ENCODE measurements at regions not wholly inside any gene's neighbourhood (a gene's known extent, or its start where the extent isn't known, plus 50 kb on each side); places are given as distances from the start of the nearest gene placed in this dataset.
A peak's percentile ranks its signal among the peaks of the same experiment; 100 is the strongest.

DNA sequence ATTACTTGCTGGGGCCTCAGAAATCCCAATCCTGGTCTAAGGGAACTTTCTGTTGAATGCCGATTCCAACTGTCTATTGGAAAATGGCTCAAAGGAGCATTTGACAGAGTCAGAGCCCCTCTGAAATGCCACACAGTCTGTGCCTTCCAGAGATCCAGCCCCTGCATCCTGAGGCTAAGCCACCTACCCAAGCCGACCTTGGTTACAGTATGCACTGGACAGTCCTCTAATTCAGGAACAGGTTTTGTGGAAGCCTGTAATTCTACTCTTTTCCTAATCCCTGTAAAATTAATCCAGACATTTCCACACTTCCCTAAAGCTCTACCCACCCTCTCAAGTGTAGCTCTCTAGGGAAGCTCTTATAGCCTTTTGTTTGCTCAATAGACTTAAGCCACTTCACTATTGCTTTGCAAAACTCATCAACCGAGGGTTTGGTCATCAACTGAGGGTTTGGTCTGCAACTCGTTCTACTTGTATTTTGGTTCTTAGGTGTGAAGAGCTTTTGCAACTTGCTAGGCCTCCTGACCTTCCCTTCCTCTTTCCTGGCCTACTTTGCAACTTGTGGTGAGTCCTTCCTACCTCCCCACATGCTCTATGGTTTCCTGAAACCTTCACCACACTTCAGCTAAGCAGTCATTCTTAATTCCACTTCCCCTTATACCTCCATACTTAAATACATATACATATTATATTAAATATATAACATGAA, 364.8 kb downstream of the SFMBT2 start:
- no peaks in the 10 kb centered on the region for H3K27me3 ChIP-seq
- TF ChIP-seq, protein P1, sequence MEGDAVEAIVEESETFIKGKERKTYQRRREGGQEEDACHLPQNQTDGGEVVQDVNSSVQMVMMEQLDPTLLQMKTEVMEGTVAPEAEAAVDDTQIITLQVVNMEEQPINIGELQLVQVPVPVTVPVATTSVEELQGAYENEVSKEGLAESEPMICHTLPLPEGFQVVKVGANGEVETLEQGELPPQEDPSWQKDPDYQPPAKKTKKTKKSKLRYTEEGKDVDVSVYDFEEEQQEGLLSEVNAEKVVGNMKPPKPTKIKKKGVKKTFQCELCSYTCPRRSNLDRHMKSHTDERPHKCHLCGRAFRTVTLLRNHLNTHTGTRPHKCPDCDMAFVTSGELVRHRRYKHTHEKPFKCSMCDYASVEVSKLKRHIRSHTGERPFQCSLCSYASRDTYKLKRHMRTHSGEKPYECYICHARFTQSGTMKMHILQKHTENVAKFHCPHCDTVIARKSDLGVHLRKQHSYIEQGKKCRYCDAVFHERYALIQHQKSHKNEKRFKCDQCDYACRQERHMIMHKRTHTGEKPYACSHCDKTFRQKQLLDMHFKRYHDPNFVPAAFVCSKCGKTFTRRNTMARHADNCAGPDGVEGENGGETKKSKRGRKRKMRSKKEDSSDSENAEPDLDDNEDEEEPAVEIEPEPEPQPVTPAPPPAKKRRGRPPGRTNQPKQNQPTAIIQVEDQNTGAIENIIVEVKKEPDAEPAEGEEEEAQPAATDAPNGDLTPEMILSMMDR (IDR thresholded peaks at IDR 0.05), result no peak
- no peak overlapping the region for H3K27ac ChIP-seq
- H3K9me3 ChIP-seq, result no peaks in the 10 kb centered on the region
- ATAC-seq (peak; percentile 93), DNase-seq (no peak)
- intact Hi-C loops (cut with DNase I), result no loop called here
- no peak overlapping the region for H3K4me3 ChIP-seq
- H3K4me1 ChIP-seq, result peaks cover 14% of the 10 kb centered on the region
- no peaks in the 10 kb centered on the region for H3K36me3 ChIP-seq

DNA sequence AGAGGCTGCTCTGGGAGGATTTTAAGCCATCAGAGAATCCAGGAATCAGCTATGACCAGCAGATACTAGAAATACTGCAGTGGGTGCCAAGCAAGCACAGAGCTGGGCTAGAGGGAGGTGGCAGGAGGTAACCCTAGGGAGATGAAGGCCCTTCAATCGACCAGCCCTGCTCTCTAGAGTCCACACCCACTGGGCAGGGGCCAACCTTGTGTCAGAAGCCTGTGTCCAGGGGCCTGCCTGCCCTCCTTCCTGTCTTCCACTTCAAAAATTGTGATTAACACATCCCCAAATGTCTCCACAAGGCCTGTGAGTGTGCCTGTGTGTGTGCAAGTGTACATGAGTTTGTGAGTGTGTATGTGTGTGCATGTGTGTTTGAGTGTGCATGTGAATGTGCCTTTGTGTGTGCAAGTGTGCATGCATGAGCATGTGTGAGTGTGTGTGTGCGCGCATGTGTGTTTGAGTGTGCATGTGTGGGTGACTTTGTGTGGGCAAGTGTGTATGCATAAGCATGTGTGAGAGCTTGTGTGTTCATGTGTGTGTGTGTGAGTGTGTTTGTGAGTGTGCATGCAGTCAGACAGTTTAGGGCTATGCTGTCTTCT, 367.7 kb downstream of the SFMBT2 start:
- Histone ChIP-seq H3K4me3 (no peak overlapping the region), H3K4me1 (peaks cover 14% of the 10 kb centered on the region), H3K27me3 (no peaks in the 10 kb centered on the region), H3K9me3 (no peaks in the 10 kb centered on the region), H3K27ac (no peak overlapping the region), H3K36me3 (no peaks in the 10 kb centered on the region)
- intact Hi-C loops (cut with DNase I), result no loop called here
- DNase-seq (no peak), ATAC-seq (peak; percentile 21)
- TF ChIP-seq, protein P1 (IDR thresholded peaks at IDR 0.05), result no peak

DNA sequence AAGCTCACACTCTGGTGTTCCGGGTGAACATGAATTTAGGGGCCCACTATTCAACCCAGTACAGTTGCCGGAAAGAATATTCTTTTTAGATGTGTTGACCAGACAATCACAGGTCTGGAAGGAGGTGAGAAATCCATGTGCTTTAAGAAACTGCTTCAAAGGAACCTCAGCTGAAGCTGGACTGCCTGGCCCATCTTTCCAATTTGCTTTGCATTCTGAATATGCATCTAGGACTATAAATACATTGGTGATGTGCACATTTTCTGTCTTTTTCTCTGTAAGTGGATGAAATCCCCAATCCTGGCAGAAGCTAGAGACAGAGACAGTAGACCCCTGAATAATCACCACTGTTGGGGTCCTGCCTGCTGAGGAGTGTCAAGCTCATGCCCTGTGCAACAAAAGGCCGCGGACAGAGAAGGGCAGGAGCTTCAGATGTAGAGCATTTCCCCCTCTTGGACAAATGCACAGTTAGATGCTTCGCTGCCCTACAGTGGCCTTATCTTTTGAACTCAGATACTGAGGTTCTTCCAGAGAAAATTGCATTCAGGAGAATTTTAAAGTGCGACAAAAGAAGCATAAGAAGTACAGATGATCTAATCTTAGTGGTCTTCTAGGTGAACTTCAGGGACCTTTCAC, 368.3 kb downstream of the SFMBT2 start:
- no peak for DNase-seq
- Histone ChIP-seq H3K9me3 (no peaks in the 10 kb centered on the region), H3K27me3 (no peaks in the 10 kb centered on the region), H3K27ac (no peak overlapping the region), H3K36me3 (no peaks in the 10 kb centered on the region), H3K4me1 (peaks cover 14% of the 10 kb centered on the region), H3K4me3 (no peak overlapping the region)
- intact Hi-C loops (cut with DNase I), result no loop called here
- ATAC-seq, result no peak
- TF ChIP-seq, protein P1 (IDR thresholded peaks at IDR 0.05), result no peak

DNA sequence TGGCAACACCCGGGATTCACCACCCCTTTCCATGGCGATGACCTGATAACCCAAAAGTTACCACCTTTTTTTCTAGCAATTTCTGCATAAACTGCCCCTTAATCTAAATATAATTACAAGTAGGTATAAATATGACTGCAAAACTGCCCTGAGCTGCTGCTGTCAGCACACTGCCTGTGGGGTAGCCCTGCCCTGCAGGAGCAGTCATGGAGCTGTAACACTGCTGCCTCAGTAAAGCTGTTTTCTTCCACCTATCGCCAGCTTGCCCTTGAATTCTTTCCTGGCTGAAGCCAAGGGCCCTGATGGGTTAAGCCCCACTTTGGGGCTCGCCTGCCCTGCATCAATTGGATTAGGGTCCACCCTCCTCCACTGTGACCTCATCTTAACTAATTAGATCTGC, 368.8 kb downstream of the SFMBT2 start:
- Histone ChIP-seq H3K36me3 (no peaks in the 10 kb centered on the region), H3K9me3 (no peaks in the 10 kb centered on the region), H3K4me1 (peaks cover 10% of the 10 kb centered on the region), H3K27ac (no peak overlapping the region), H3K4me3 (no peak overlapping the region), H3K27me3 (no peaks in the 10 kb centered on the region)
- DNase-seq, result no peak
- TF ChIP-seq, protein P1 (IDR thresholded peaks at IDR 0.05), result no peak
- intact Hi-C loops (cut with DNase I), result no loop called here
- no peak for ATAC-seq

DNA sequence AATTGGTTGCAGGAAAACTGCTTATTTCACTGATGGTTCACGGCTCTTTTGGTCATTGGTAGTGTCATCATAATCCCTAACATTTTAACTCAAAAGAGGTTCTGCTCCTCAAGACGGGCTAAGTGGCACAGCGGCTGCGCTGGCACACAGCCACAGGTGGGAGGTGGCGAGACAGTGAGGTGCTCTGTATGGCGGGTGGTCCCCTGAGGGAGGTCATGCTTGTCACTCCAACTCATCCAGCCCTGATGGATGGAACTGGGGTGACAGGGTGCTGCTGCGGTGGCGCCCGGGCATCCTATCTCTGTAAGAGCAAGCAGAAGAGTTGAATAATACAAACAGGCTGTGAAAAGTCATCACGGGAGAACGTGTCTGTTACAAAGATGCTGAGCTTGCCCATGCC, 370.2 kb downstream of the SFMBT2 start:
- Histone ChIP-seq H3K27me3 (no peaks in the 10 kb centered on the region), H3K4me1 (peaks cover 4% of the 10 kb centered on the region), H3K9me3 (no peaks in the 10 kb centered on the region), H3K27ac (no peak overlapping the region), H3K36me3 (no peaks in the 10 kb centered on the region), H3K4me3 (no peak overlapping the region)
- DNase-seq, result no peak
- intact Hi-C loops (cut with DNase I), result no loop called here
- no peak for ATAC-seq
- TF ChIP-seq, protein P1 (IDR thresholded peaks at IDR 0.05), result no peak
